Stomach (tissue), 4 donors: ENCODE measurements at regions not wholly inside any gene's neighbourhood (a gene's known extent, or its start where the extent isn't known, plus 50 kb on each side); places are given as distances from the start of the nearest gene placed in this dataset.

Experiments
- CTCF ChIP-seq, 7 experiments: fragments of 450-650 bp in 4 of 7; fragments of 200-600 bp in 3 of 7; sonication (generic) in 3 of 7; IDR thresholded peaks; one replicate each; pipeline ENCODE4 v1.5.1; 2016 to 2019; ENCODE audit warnings: antibody characterized with exemption in 7 of 7, control low read depth in 2 of 7, mild to moderate bottlenecking in 1 of 7
- POLR2AphosphoS5 ChIP-seq, 3 donors: sonication (generic); formaldehyde crosslinking; IDR thresholded peaks; one replicate each; pipeline ENCODE4 v1.6.1; 2016; ENCODE audit warnings: antibody characterized with exemption in 3 of 3

GRCh38 chr3:194857469-194858113 is 171.9 kb downstream of the FAM43A start:
- TF ChIP-seq CTCF (IDR thresholded peaks at IDR 0.05) (no peak), POLR2AphosphoS5 (IDR thresholded peaks at IDR 0.05) (no peak)
